HG02852 (cell line): ENCODE measurements at regions not wholly inside any gene's neighbourhood (a gene's known extent, or its start where the extent isn't known, plus 50 kb on each side); places are given as distances from the start of the nearest gene placed in this dataset.
"Not testable (repeated sequence)": the region's sequence is repeated elsewhere in the genome, so short reads cannot be mapped to it uniquely, and the experiment has no call there.

Experiments used
- ATAC-seq: cut with Tn5 transposase; IDR thresholded peaks from one replicate; pipeline ENCODE4 v1.9.1; 2021; ENCODE audit warnings: mild to moderate bottlenecking, moderate library complexity; ENCODE audit not compliant: unreplicated experiment

- no peak for ATAC-seq
These were observed 313.8 kb downstream of the LNPK start for GRCh38 chr2:175688243-175688642.

DNA sequence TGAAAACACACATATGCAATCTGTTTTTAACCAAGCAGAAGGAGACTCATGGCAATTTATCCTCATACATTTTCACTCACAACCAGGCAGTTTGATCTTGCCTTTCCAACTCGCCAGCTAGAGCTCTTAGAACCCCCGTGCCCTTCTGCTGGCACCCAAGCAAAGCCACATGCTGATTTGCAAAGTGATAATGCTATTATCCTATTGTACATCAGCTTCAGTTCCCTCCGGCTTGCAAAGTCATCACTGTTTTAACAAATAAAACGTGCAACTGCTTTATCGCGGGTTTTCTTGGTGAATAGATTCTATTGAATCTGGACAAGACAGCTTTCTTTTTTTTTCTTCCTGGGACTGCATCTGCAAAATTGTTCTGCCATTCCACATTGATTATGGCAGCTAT is 314.6 kb downstream of the LNPK start:
- ATAC-seq = no peak

DNA sequence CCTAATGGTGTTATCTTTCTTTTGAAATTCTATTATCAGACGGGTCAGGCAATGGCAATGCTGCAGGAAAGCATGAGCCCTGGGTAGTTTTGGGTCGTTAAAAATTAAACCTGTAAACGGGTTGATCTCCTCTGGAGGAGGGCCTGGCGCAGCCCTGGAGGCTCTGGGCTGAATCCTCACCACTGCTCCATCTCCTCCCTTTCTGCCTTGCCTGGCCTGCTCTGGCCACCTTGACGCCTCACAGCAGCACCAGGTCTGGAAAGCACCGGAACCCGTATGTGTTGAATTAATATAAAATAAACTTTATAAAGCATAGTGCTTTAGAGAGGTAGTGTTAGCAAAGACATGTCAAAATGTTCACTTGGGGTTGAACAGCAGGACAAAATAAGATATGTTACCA is 316.1 kb downstream of the LNPK start:
- ATAC-seq = no peak

DNA sequence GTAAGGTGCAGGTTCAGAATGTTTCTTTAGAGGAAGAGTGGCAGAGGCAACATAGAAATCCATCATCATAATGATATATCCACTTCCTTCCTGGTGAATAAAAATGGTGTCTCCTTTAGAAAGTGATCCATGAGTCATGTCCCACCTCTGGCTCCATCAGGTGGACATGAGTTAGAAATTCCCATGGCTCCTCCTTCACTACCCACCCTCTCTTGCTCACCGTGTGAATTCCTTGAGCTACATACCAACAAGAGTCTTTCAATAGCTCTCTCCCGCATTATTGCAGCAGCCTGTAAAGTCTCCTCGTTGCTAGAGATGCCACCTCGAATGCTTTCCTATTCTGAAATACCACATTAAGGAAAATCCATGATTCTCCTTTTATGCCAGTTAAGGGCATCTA is 317.6 kb downstream of the LNPK start:
- ATAC-seq = no peak

DNA sequence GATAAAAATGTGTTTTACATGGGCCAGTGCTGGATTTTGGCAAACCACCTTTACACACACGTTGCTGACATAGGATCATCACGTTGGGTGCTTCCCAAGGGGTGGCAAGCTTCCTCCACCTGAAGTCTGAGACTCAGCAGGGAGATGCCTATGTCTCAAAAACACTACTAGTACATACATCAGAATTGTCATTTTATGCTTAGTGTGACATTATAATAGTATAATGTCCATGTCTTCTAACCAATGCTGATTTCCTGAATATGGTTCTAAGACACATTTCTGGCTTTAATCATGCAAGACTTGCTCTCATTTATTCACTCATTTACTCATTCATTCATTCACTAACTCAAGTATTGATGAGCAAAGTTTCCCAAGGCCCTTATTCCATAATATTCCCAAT is 322.3 kb downstream of the LNPK start:
- ATAC-seq = no peak

DNA sequence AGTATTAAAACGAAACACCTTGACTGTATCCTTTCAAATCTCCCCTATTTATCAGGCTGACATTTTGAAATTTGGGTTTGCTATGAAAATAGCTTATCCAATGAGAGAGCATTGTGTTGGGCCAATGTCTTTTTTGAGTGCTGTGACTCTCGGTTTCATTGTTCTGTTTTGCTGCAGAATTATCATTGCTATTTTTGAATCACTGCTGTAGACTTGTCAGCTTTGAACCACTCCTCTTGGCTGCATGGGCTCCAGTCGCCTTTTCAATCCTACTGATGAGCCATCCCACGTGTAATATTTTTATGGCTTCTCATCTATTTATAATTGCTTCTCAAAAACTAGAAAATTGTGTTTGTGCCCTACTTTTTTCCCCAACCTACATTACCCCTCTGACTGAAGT is 322.8 kb downstream of the LNPK start:
- ATAC-seq = no peak

DNA sequence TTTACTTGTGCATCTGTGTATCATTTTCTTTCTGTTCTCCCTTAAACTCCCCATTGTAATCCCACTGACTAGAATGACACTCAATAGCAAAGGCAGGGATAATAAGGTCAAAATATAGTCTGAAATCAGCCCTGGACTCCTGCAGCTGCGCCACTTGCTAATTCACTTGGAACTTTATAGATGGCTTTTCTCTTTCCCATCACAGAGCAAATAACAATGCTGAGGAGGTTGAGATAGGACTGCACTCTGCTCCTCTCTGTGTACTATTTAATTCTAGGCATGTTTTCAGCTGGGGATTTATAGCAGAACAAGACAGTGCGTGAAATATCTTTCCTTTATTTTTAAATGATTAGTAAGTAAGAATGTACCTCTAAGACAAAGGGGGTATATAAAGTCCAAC is 324.2 kb downstream of the LNPK start:
- no peak for ATAC-seq

DNA sequence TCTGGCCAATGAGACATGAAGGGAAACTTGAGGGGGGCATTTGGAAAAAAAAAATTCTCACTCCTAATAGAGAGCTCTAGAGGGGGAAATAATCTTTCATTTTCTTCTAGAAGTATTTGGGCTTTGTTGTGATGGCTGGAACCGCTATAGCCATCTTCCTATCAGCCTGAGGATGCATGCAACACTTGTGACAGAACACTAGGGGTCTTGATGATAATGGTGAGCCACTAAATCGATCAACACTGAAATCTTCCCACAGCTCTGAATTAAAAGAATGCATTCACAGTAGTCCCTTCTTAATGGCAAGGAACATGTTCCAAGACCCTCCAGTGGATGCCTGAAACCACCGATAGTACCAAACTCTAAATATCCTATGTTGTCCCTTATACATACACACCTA is 325.3 kb downstream of the LNPK start:
- no peak for ATAC-seq

- ATAC-seq = not testable (repeated sequence)
These were observed 333.3 kb downstream of the LNPK start for GRCh38 chr2:175668804-175669203.

DNA sequence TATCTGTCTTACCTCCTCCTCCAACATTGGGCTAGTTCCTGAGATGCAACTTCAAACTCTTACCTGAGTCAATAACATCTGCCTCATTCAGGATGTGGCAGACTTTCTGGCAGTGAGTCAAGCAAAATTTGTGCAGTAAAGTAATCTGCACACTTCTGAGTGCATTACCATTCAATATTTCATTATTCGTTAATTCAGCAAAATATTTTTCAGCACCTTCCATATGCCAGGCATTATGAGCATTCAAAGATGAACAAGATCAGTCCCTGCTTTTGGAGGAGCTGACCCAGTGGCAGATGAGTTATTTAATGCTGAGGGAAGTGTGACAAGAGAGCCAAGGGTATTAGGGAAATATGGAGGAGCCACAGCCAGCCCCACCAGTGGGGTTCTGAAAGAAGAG is 339.7 kb downstream of the LNPK start:
- ATAC-seq = no peak

DNA sequence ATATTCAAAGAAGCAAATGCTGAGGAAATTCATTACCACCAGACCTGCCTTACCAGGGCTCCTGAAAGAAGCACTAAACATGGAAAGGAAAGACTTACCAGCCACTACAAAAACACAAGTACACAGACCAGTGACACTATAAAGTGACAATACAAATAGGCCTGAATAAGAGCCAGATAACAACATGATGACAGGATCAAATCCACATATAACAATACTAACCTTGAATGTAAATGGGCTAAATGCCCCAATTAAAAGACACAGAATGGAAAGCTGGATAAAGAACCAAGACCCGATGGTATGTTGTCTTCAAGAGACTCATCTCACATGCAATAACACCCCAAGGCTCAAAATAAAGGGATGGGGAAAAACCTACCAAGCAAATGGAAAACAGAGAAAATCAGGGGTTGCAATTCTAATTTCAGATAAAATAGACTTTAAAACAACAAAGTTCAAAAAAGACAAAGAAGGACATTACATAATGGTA is 353.4 kb downstream of the LNPK start:
- ATAC-seq = no peak

DNA sequence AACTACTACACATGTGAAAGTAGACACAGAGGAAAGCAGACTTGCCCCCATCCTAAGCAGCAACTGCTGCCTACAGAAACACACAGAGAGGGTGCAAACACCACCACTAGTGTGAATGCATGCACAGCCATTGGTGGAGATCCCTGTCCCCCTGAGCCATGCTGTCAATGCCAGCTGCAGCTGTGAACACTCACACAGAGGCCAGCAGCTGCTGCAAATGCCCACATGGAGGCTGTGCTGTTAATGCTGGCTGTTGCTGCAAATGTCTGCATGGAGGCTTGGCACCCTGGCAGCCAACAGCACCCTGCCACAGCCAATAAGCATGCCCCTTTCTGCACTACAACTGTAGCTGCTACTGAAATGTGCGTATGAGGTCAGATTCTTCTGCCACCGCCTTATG is 355.0 kb downstream of the LNPK start:
- ATAC-seq = no peak

DNA sequence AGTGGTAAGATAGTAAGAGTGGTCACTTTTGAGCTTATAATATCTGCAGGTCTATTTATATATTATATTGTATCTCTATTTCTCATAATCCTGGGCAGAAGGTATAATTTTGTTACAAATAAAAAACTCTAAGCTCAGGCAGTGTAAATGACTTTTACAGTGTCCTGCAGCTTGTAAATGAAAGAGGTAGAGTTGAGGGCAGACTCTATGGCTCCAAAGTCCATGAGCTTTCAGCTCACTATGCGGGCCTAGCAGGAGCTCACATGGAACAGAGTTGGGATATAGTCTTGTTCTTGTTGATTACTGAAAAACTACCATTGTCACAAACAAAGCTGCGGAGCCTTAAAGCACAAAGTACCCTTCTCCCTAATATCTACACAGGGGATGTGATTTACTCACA is 361.4 kb downstream of the LNPK start:
- no peak for ATAC-seq

DNA sequence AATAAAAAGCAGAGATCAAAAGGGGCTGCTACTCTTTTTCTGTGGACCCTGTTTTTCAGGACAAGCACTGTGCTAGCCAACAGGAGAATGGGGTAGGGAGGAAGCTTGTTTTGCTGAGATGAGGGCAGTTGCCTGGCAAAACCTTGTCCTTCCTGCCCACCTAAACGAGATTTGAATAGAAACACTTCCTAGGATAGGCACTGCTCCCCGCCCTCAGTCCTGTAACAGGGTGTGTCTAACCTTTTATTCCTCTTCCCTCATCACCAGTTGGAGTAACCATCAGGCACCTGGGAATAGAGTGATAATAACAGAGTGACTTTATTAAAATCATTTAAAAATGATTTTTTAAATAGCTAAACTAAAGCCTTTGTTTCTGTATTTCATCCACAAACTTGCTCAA is 368.8 kb downstream of the LNPK start:
- ATAC-seq = no peak

GRCh38 chr2:175631245-175631623 is 370.8 kb downstream of the LNPK start:
- no peak for ATAC-seq

- ATAC-seq = no peak
These were observed 371.5 kb downstream of the LNPK start for GRCh38 chr2:175630280-175631244.

GRCh38 chr2:175628243-175628642 is 373.8 kb downstream of the LNPK start:
- ATAC-seq = no peak

DNA sequence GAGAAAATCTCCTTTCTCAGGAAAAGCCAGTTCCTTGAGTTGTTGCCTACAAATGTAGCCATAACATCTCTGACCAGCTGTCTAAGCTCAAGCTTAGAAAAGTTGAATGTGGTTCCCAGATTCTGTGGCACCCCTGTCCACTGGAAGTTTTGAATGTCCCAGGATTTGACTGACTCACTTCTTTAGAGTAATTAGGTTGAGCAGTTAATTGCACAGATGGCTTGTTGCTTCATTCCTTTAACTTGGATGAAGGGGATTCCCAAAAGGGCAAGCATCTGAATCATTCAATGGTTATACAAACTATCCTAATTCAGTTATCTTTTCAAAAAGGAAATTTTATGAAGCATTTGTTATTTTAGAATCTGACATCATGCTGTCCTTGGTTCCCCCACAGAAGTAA is 374.7 kb downstream of the LNPK start:
- no peak for ATAC-seq

GRCh38 chr2:175626796-175627195 is 375.3 kb downstream of the LNPK start:
- ATAC-seq = no peak

DNA sequence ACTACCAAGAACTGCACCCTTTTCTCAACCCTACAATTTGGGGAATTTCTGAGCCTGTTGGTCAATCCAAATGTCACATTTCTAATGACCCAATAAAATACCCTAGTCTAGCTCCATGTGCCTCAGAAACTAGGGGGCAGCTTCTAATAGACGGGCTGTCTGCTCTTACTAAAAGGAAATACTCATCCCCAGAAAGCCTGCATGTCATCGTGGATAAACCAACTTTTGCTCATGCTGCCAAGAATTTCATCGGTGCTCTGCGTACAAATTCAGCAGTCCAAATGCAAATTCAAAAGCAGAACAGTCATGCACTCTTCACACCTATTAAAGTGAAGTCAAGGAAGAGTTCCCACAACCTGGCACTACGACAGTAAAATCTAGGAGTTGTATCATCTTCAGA is 377.3 kb downstream of the LNPK start:
- ATAC-seq = no peak

DNA sequence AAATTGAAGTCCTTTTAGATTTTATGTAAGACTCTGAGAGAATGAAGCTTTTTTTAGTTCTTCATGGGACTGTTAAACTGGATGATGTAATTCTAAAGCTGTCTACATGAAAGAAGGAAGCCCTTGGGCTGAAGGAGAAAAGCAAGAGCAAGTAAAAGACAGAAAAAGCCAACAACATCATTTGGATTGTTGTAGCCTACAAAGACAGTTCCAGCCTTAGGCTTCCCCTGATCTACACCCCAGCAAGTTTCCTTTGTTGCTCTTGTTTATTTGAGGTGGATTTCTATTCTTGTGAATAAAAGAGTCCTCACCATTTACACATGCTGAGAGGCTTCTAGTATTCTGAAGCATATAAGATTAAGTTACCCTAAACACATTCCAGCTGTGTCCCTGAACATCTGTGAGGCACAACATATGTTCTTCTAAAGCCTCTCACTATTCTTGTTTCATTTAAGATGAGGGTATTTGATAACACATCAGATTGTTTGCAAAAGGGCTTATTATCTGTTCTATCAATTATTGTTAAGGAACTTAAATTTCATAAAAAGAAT is 377.8 kb downstream of the LNPK start:
- no peak for ATAC-seq

- ATAC-seq = no peak
These were observed 380.2 kb downstream of the LNPK start for GRCh38 chr2:175621821-175622220.
